AG08395 (cell line): ENCODE measurements at regions not wholly inside any gene's neighbourhood (a gene's known extent, or its start where the extent isn't known, plus 50 kb on each side); places are given as distances from the start of the nearest gene placed in this dataset.

Source experiments
- DNase-seq: peaks from one replicate; pipeline ENCODE4 v3.0.0; 2012; ENCODE audit warnings: mixed read lengths, low spot score

- no peak for DNase-seq
These were observed 277.6 kb downstream of the ZEB2 start for GRCh38 chr2:144242311-144242710.

GRCh38 chr2:144241801-144242200, 278.1 kb downstream of the ZEB2 start:
- no peak for DNase-seq

DNA sequence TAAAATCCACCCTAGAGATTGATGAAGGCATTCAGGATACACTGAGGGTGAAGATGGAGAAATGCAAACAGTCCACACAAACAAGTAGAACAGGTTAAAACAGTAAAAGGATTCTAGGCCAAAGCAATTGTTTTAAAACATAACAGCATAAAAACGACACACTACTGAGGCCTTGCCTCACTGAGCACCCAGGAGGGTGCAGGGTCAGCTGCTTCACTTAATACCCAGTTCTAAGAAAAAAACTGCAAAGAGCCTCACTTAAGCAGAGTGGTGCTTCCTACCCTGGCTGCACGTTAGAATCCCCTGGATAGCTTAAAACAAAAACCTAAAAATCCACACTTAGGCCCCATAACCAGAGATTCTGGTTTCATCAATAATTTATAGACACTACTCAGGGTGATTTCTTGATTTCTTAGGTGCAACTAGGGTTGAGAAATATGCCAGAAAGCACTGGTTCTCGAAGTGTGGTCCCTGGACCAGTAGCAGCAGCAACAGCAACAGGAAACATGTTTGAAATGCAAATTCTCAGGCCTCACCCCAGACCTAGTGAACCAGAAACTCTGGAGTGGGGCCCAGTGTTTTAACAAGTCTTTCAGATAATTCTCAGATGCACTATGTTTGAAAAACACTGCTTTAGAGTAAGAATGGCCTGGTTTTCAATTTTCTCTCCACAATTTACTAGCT, 279.1 kb downstream of the ZEB2 start:
- DNase-seq: no peak

GRCh38 chr2:144239726-144240125, 280.2 kb downstream of the ZEB2 start:
- DNase-seq: no peak

DNA sequence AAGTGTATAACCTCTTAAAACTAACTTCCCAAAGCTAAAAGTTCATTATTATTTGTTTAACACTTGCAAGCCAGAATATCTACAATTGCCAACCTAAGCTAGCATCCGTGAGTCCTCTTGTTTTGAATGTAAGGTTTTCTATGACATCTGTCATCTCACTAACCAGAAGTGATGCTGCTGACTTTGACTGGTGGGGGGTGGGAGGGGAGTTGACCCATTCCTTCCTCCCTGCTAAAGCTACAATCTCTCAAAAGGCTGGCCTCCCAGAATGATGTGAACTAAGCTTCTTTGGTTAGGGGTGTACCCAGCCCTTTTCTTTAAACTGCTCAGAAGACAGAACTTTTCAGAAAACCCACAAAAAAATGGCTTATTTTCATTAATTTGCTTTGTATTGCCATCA, 280.6 kb downstream of the ZEB2 start:
- DNase-seq: no peak

GRCh38 chr2:144237830-144238627, 281.9 kb downstream of the ZEB2 start:
- DNase-seq: no peak

DNA sequence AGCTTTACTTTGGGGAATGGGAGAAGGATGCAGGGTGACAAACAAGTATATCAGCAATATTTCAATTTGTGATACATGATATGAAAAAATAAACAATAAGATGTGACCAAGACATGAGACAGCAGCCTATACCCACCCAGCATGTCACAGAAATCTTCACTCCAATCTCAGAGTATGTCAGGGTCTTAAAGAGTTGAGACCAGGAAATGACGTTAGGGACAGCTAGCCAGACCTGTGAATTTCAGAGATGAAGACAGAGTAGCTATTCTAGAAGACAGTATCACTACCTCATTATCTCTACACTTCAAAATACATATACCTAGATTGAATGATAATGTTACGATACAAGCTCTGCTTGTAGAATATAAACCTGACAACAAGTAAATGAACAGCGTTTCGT, 282.8 kb downstream of the ZEB2 start:
- no peak for DNase-seq

DNA sequence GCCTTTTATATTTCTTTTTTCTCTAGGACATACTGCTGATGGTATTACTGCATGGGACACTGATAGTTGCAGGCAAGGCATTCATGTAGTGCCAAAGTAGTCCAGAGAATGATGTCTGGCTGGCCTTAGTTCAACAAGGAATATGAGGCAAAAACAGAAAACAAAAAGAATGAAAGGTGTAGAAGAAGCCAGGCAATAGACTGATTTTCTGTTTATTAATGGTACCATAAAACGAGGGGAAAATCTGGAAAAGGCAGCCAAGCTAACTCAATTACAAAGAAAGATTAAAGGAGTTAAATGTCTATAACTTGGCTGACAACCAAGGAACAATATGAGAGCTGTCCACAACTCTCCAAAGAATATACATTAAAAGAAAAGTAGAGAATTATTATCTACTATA, 284.9 kb downstream of the ZEB2 start:
- DNase-seq: no peak

- no peak for DNase-seq
These were observed 285.4 kb downstream of the ZEB2 start for GRCh38 chr2:144234542-144234871.

- DNase-seq: no peak
These were observed 286.0 kb downstream of the ZEB2 start for GRCh38 chr2:144233733-144234541.

GRCh38 chr2:144233317-144233716, 286.6 kb downstream of the ZEB2 start:
- no peak for DNase-seq

DNA sequence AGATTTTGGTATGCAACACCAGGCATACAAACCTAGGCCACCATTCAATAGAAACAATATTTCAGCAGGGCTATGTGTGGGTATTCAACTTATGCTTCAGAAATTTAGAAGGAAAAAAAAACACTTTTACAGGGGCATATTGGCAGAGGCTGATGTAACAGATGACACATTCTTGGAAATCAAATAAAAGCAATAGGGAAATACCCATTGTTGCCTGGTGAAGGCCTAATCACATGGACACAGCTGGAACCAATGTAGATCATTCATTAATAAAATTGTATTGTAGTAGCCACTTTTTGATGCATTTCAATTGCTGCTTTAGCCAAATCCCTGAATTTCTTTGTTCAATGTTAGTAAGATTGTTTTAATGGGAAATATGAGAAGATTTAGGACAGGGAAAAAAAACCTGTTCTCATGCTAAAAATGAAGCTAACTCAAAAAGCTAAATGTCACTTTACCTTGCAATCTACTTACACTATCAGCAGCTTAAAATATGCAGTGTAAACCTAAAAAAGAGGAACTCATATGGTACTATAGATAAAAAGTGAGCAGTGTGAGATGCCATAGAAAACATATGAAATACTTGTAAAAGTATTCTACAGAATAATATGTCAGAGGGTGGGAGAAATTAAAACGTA, 289.4 kb downstream of the ZEB2 start:
- DNase-seq: no peak

DNA sequence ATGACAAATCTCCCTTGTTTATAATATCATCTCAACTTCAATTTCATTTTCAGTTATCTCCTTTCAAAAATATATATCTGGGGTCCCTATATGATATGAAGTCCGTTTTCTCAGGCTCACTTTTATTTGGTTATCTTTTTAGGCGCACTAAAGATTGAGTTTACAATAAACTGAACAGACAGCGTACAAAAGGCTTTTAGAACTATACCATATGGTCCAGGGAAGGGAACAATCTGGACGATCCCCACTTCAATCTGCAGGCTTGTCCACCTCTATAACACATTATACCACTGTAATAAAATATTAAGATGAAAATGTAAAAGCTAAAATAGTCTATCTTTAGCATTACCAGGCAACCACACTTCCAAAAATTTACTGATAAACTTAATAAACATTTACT, 289.9 kb downstream of the ZEB2 start:
- no peak for DNase-seq

- DNase-seq: no peak
These were observed 290.6 kb downstream of the ZEB2 start for GRCh38 chr2:144229296-144229695.

DNA sequence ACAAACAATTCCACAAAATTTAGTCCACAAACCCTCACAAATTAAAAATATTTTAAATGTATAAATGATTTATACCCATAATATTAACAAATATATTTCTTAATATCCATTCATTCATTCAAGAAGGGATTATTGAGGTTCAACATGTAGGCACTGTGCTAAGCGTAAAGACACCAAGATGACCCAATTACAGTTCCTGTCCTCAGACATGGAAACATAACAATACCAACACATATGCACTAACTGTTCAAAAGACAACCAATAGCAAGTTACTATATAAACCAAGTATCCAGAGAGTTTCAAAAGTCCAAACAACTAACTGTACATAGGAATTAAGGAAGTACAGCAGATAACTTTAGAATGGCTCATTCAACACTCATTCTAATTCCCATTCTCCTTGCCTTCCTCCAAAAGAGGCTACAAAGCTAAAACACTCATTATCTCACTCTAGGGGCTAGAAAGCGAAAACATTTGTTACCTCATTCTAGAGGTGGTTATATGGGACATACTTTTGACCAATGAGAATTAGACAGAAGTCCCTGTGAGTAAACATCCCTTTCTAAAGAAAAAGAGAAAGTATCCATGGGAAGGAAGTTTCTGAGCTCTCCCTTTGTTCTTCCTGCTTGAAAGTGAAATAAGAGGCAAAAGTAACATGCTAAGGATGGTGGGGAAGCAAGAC, 292.4 kb downstream of the ZEB2 start:
- no peak for DNase-seq

DNA sequence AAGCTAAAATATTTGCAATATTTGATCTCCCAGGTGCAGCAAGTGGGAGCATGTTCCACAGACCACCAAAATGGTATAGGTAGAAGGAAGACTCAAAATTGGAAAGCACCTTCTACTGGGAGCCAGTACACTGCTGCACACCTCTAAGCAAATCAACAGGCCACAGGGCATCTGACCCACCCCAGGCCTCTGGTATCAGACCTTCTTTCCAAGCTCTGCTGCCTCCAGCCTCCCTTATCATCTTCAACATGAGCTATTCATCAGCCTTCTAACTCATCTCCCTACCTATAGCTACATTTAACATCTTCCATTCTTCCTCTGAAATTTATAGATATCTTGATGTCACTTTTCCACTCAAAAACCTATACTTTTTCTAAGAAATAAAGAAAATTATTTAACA, 294.8 kb downstream of the ZEB2 start:
- DNase-seq: no peak

DNA sequence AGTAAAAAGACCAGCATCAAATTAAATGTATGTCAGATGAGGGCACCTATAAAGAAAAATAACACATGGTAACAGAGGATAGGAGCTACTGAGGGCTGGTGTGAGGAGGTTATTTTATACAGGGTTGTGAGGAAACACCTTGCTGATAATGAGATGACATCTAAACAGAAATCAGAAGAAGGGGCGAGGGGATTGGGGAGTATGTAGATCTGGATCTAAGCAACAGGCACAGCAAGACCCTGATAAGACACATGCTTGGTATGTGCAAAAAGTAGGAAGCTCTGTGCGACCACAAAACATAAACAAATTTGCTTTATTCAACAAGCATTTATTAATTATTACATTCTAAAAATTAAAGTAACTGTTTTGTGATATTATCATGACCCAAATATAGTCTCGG, 295.4 kb downstream of the ZEB2 start:
- no peak for DNase-seq

DNA sequence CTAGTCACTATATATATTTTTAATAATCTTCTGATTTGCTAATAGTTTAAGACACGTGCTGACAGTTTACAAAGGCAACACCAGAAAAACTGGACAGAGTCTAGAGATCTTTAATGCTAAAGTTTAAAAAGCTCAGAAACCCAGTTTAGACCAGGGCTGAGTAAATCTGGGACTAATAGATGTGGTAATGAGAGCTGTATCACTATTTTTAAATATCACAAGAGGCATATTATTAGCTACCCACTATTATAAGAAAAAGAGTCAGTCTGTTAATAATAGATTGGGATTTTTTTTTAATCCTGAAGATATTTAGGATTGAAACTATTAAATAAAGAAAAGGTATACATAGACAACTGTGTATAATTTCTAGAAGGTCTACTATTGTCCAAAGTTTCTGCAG, 299.9 kb downstream of the ZEB2 start:
- no peak for DNase-seq

GRCh38 chr2:144217853-144218633, 301.9 kb downstream of the ZEB2 start:
- peak; percentile 40 for DNase-seq

DNA sequence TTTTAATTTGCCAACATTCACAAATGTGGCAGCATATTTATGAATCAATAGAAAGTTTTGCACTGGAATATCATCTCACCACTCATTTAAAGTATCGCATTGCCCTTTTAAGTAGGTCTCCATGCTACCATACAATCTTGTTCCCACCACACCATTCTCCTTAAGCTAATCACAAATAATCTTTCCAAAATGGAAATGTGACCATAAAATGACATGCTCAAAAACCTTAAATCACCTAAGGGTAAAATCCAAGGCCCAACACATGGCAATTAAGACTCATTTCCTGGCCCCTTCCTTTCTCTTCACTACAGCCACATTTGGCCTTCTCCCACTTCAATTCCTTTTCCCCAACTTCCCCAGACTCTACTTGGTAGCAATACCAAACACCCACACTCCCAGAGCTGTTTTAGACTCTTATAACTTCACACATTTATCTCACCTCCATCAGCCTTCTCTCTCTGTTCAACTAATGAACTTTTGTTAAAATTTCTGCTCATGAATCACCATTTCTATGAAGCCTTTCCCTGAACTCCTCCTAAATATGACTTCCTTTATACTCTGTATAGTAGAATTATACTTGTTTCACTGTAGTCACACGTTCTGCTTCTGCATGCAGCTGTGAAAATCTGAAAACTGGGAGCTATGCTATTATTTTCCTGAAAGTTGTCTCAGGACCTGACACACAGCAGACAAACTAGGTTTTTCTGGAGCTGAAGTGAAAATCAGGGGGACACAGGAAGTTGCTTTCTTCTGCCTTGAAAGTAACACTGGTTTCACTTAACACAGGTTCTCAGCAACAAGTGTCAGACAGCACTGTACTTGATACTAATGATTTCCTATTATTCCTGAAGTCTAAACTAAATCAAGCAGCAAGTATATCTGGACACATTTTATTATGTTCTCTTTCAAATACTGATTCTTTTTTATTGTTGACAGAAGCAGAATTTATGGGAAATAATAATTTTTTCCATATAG, 303.9 kb downstream of the ZEB2 start:
- DNase-seq: no peak
